PC-3 (cell line): ENCODE measurements at regions not wholly inside any gene's neighbourhood (a gene's known extent, or its start where the extent isn't known, plus 50 kb on each side); places are given as distances from the start of the nearest gene placed in this dataset.

Source experiments
- EZH2phosphoT487 ChIP-seq: fragments of 300-600 bp; sonication (generic); IDR thresholded peaks from 2 replicates; pipeline ENCODE4 v1.6.1; 2018; ENCODE audit warnings: mild to moderate bottlenecking, antibody characterized with exemption, low read length, borderline replicate concordance
- TF ChIP-seq, protein P1 (sequence below): fragments of 300-600 bp; sonication (generic); conservative IDR thresholded peaks from 2 replicates; pipeline ENCODE4 v1.5.1; 2017; ENCODE audit warnings: antibody characterized with exemption, low read depth, mild to moderate bottlenecking, low read length

DNA sequence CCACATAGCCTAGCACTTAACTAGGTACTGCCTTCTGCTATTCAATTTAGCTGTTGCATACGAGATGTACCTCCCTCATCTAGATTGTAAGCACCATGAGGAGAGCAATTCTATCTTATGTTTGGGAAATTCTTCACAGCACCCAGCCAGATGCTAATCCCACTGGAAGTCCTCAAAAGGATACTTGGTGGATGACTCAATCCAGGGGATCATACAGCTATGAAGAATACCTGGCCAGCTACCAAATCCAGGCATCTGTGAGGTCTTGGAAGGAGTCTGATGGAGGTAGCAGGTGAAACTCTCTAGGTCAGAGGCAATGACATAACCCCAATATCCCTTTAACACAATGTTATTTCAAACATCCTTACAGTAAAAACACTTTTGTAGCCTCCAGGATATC, 167.8 kb upstream of the NCAM1 start:
- TF ChIP-seq, protein P1, sequence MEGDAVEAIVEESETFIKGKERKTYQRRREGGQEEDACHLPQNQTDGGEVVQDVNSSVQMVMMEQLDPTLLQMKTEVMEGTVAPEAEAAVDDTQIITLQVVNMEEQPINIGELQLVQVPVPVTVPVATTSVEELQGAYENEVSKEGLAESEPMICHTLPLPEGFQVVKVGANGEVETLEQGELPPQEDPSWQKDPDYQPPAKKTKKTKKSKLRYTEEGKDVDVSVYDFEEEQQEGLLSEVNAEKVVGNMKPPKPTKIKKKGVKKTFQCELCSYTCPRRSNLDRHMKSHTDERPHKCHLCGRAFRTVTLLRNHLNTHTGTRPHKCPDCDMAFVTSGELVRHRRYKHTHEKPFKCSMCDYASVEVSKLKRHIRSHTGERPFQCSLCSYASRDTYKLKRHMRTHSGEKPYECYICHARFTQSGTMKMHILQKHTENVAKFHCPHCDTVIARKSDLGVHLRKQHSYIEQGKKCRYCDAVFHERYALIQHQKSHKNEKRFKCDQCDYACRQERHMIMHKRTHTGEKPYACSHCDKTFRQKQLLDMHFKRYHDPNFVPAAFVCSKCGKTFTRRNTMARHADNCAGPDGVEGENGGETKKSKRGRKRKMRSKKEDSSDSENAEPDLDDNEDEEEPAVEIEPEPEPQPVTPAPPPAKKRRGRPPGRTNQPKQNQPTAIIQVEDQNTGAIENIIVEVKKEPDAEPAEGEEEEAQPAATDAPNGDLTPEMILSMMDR = no peak
- no peak for TF ChIP-seq EZH2phosphoT487
